ENCODE measurements at regions not wholly inside any gene's neighbourhood (a gene's known extent, or its start where the extent isn't known, plus 50 kb on each side); places are given as distances from the start of the nearest gene placed in this dataset.

- H3K27me3 ChIP-seq (ENCODE audit: insufficient read depth, low read length): no peaks in the 10 kb centered on the region
- no peak for DNase-seq
- H3T11ph ChIP-seq (ENCODE audit: low read length): no peak overlapping the region
- no peaks in the 10 kb centered on the region for H4K20me1 ChIP-seq (ENCODE audit: control insufficient read depth, insufficient read depth, insufficient read length)
- no peak overlapping the region for H3K18ac ChIP-seq (ENCODE audit: insufficient read length, low read depth, low read length)
- no peaks in the 10 kb centered on the region for H3K79me1 ChIP-seq (ENCODE audit: insufficient read depth, low read depth, low read length, poor library complexity, severe bottlenecking)
- no peaks in the 10 kb centered on the region for H3K23me2 ChIP-seq (ENCODE audit: insufficient read length, low read depth, low read length, poor library complexity, severe bottlenecking)
- no peak overlapping the region for H3K9ac ChIP-seq (ENCODE audit: extremely low read depth, insufficient read length, low read length)
- no peaks in the 10 kb centered on the region for H3K79me2 ChIP-seq (ENCODE audit: insufficient read depth, low read length)
- Mint-ChIP-seq H3K4me3 (no peak overlapping the region), H3K27ac (no peak overlapping the region), H3K9me3 (no peaks in the 10 kb centered on the region), H3K4me1 (0 out of 4 replicates have a peak, but pooled peaks cover 0 to 4% of the 10 kb centered on the region in 2 experiments), H3K36me3 (ENCODE audit: insufficient read depth in 1 of 3, low read depth in 3 of 3) (no peaks in the 10 kb centered on the region), H3K27me3 (ENCODE audit: low read depth) (no peaks in the 10 kb centered on the region)
- H3K56ac ChIP-seq (ENCODE audit: insufficient read length, low read depth, low read length): no peak overlapping the region
- TF ChIP-seq, protein P1, sequence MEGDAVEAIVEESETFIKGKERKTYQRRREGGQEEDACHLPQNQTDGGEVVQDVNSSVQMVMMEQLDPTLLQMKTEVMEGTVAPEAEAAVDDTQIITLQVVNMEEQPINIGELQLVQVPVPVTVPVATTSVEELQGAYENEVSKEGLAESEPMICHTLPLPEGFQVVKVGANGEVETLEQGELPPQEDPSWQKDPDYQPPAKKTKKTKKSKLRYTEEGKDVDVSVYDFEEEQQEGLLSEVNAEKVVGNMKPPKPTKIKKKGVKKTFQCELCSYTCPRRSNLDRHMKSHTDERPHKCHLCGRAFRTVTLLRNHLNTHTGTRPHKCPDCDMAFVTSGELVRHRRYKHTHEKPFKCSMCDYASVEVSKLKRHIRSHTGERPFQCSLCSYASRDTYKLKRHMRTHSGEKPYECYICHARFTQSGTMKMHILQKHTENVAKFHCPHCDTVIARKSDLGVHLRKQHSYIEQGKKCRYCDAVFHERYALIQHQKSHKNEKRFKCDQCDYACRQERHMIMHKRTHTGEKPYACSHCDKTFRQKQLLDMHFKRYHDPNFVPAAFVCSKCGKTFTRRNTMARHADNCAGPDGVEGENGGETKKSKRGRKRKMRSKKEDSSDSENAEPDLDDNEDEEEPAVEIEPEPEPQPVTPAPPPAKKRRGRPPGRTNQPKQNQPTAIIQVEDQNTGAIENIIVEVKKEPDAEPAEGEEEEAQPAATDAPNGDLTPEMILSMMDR (conservative IDR thresholded peaks at IDR 0.05): no peak
- no peak overlapping the region for H3K4me2 ChIP-seq (ENCODE audit: insufficient read depth, insufficient read length, low read length)
- H2BK15ac ChIP-seq (ENCODE audit: low read depth, low read length): no peak overlapping the region
- no peak overlapping the region for H4K91ac ChIP-seq (ENCODE audit: insufficient read length, low read depth, low read length)
- no peaks in the 10 kb centered on the region for H3K9me3 ChIP-seq (ENCODE audit: control insufficient read depth, low read depth, low read length)
- H3K23ac ChIP-seq (ENCODE audit: insufficient read length, low read depth, low read length): no peak overlapping the region
- no peak overlapping the region for H2AFZ ChIP-seq (ENCODE audit: low read length)
- no peak overlapping the region for H3K14ac ChIP-seq (ENCODE audit: insufficient read depth, low read length)
- peaks cover 2% of the 10 kb centered on the region; the same call in 1 of the 2 replicates for H3K4me1 ChIP-seq (ENCODE audit: insufficient read depth, low read length)
- H3K4ac ChIP-seq (ENCODE audit: low read depth, low read length): no peak overlapping the region
- no peak overlapping the region for H2AK5ac ChIP-seq (ENCODE audit: insufficient read length, low read length)
- no peak overlapping the region for H2BK120ac ChIP-seq (ENCODE audit: low read depth, low read length, poor library complexity, severe bottlenecking)
- no peak overlapping the region for H2BK20ac ChIP-seq (ENCODE audit: low read depth, low read length, poor library complexity, severe bottlenecking)
- H3K27ac ChIP-seq (ENCODE audit: insufficient read length, low read depth, low read length): no peak overlapping the region
- no peak overlapping the region for H4K5ac ChIP-seq (ENCODE audit: insufficient read length, low read depth, low read length)
- H2BK12ac ChIP-seq (ENCODE audit: insufficient read length, low read depth, low read length): no peak overlapping the region
- no peak overlapping the region for H2BK5ac ChIP-seq (ENCODE audit: insufficient read length, low read length)
- H4K8ac ChIP-seq (replicated peaks; ENCODE audit: insufficient read length, low read depth, low read length): no peak overlapping the region
- no CpG with 5 or more reads among the region's 1 CpG for WGBS (ENCODE audit: extremely low coverage, insufficient read length, low lambda C conversion rate)
These were observed 1576.0 kb downstream of the RPA4 start for GRCh38 chrX:98459669-98460068.

Measured in H9 (cell line).